ENCODE measurements at regions not wholly inside any gene's neighbourhood (a gene's known extent, or its start where the extent isn't known, plus 50 kb on each side); places are given as distances from the start of the nearest gene placed in this dataset.

- Mint-ChIP-seq H3K27me3 (ENCODE audit: unreplicated experiment) (no peaks in the 10 kb centered on the region), H3K4me1 (ENCODE audit: unreplicated experiment) (peaks cover 14% of the 10 kb centered on the region), H3K4me3 (ENCODE audit: unreplicated experiment) (no peak overlapping the region), H3K27ac (ENCODE audit: unreplicated experiment) (no peak overlapping the region), H3K9me3 (ENCODE audit: unreplicated experiment) (no peaks in the 10 kb centered on the region), H3K36me3 (ENCODE audit: low read depth, unreplicated experiment) (no peaks in the 10 kb centered on the region)
- no peak for DNase-seq (ENCODE audit: low spot score)
- TF ChIP-seq, protein P1, sequence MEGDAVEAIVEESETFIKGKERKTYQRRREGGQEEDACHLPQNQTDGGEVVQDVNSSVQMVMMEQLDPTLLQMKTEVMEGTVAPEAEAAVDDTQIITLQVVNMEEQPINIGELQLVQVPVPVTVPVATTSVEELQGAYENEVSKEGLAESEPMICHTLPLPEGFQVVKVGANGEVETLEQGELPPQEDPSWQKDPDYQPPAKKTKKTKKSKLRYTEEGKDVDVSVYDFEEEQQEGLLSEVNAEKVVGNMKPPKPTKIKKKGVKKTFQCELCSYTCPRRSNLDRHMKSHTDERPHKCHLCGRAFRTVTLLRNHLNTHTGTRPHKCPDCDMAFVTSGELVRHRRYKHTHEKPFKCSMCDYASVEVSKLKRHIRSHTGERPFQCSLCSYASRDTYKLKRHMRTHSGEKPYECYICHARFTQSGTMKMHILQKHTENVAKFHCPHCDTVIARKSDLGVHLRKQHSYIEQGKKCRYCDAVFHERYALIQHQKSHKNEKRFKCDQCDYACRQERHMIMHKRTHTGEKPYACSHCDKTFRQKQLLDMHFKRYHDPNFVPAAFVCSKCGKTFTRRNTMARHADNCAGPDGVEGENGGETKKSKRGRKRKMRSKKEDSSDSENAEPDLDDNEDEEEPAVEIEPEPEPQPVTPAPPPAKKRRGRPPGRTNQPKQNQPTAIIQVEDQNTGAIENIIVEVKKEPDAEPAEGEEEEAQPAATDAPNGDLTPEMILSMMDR (IDR thresholded peaks at IDR 0.05; ENCODE audit: unreplicated experiment): no peak
These were observed 105.5 kb upstream of the CCND2 start for GRCh38 chr12:4168036-4168435.

DNA sequence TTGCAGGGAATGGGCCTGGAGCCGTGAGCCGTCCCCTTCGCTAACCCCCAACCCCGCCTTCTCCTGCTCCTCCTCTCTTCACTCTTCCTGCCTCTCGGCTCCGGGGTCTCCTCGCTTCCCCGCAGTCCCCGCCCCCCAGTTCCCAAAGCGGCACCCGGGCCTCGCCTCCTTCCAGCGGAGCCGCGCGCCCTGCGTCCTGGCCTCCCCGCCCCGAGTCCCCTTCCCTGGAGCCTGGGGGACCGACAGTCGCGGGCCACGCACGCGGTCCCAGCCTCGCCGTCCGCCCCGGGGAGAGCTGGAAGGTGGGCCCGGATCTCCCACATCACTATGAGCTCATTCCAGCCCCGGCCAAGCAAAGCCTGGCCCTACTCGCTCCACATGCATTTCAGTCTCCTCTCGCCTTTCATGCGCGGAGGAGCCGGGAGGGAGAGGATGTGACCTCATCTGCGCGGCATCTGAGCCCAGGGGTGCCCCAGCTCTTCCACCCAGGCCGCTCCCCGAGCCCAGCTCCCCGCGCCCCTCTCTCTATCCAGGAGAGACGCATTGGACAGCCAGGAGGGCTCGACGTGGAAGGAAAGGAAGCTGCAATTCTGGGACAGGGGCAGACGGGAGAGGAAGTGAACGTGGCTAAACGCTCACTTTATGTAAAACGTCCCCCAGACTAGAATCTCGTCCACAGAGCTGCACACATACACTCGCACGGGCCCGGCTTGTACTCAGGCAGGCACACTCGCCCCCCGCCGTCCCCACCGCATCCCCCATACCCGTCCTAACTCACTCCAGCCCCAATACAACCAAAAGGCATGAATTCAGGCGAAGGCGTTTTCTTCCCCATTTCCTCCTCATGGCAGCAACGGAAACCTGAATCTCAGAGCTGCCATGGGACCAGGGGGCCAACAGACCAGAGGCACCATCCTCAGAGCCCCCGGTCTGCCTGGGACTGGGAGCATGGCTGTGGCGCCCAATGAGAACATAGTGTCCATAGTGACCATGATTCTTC is 108.7 kb upstream of the CCND2 start:
- Mint-ChIP-seq H3K27ac (ENCODE audit: unreplicated experiment) (peak overlapping the region; percentile 82), H3K4me3 (ENCODE audit: unreplicated experiment) (peak overlapping the region; percentile 78), H3K9me3 (ENCODE audit: unreplicated experiment) (no peaks in the 10 kb centered on the region), H3K36me3 (ENCODE audit: low read depth, unreplicated experiment) (peaks cover 7% of the 10 kb centered on the region), H3K4me1 (ENCODE audit: unreplicated experiment) (peaks cover 10% of the 10 kb centered on the region), H3K27me3 (ENCODE audit: unreplicated experiment) (no peaks in the 10 kb centered on the region)
- TF ChIP-seq, protein P1 (IDR thresholded peaks at IDR 0.05; ENCODE audit: unreplicated experiment): no peak
- peak; percentile 57 for DNase-seq (ENCODE audit: low spot score)

- H3K4me1 Mint-ChIP-seq (ENCODE audit: unreplicated experiment): peaks cover 6% of the 10 kb centered on the region
- no peaks in the 10 kb centered on the region for H3K27me3 Mint-ChIP-seq (ENCODE audit: unreplicated experiment)
- peak overlapping the region; percentile 24 for H3K4me3 Mint-ChIP-seq (ENCODE audit: unreplicated experiment)
- H3K36me3 Mint-ChIP-seq (ENCODE audit: low read depth, unreplicated experiment): peaks cover 7% of the 10 kb centered on the region
- TF ChIP-seq, protein P1 (IDR thresholded peaks at IDR 0.05; ENCODE audit: unreplicated experiment): no peak
- H3K9me3 Mint-ChIP-seq (ENCODE audit: unreplicated experiment): no peaks in the 10 kb centered on the region
- H3K27ac Mint-ChIP-seq (ENCODE audit: unreplicated experiment): peak overlapping the region; percentile 19
- DNase-seq (ENCODE audit: low spot score): no peak
These were observed 109.4 kb upstream of the CCND2 start for GRCh38 chr12:4164188-4164558.

- H3K4me1 Mint-ChIP-seq (ENCODE audit: unreplicated experiment): peaks cover 6% of the 10 kb centered on the region
These were observed 111.8 kb upstream of the CCND2 start for GRCh38 chr12:4161718-4162117.

More at GRCh38 chr12:4161718-4162117, 111.8 kb upstream of the CCND2 start:
- no peak overlapping the region for H3K4me3 Mint-ChIP-seq (ENCODE audit: unreplicated experiment)
- TF ChIP-seq, protein P1 (IDR thresholded peaks at IDR 0.05; ENCODE audit: unreplicated experiment): no peak
- H3K36me3 Mint-ChIP-seq (ENCODE audit: low read depth, unreplicated experiment): peaks cover 7% of the 10 kb centered on the region
- DNase-seq (ENCODE audit: low spot score): no peak
- no peaks in the 10 kb centered on the region for H3K27me3 Mint-ChIP-seq (ENCODE audit: unreplicated experiment)
- H3K27ac Mint-ChIP-seq (ENCODE audit: unreplicated experiment): no peak overlapping the region
- H3K9me3 Mint-ChIP-seq (ENCODE audit: unreplicated experiment): no peaks in the 10 kb centered on the region
